Spleen (tissue), 11 donors: ENCODE measurements at regions not wholly inside any gene's neighbourhood (a gene's known extent, or its start where the extent isn't known, plus 50 kb on each side); places are given as distances from the start of the nearest gene placed in this dataset.

Experiments used
- DNase-seq: peaks from one replicate; pipeline ENCODE4 v3.0.0-alpha.2; 2020
- H3K27ac ChIP-seq, 8 donors: fragments of 200-600 bp; sonication (generic) in 7 of 8; 1 replicate in 4 of 8; 2 replicates in 4 of 8; pipeline versions ENCODE4 v1.5.0 to v1.8.0; 2016 to 2021; ENCODE audit warnings: inconsistent platforms in 4 of 8, mild to moderate bottlenecking in 4 of 8, moderate library complexity in 1 of 8
- H3K27me3 ChIP-seq, 7 donors: fragments of 200-600 bp; sonication (generic) in 6 of 7; replicated peaks in 1 of 7; 1 replicate in 4 of 7; 2 replicates in 3 of 7; pipeline versions ENCODE4 v1.5.0 to v1.8.0; 2016 to 2021; ENCODE audit warnings: inconsistent platforms in 3 of 7, mild to moderate bottlenecking in 1 of 7
- H3K36me3 ChIP-seq, 6 donors: fragments of 200-600 bp; sonication (generic) in 5 of 6; 1 replicate in 4 of 6; 2 replicates in 2 of 6; pipeline versions ENCODE4 v1.5.0 to v1.8.0; 2016 to 2021; ENCODE audit warnings: inconsistent platforms in 2 of 6
- H3K4me1 ChIP-seq, 6 donors: fragments of 200-600 bp; sonication (generic) in 5 of 6; 1 replicate in 3 of 6; 2 replicates in 3 of 6; pipeline versions ENCODE4 v1.5.0 to v1.8.0; 2016 to 2021; ENCODE audit warnings: inconsistent platforms in 3 of 6
- H3K4me3 ChIP-seq, 8 donors: fragments of 200-600 bp; sonication (generic) in 7 of 8; 1 replicate in 4 of 8; 2 replicates in 4 of 8; pipeline versions ENCODE4 v1.5.0 to v1.8.0; 2016 to 2021; ENCODE audit warnings: inconsistent platforms in 4 of 8, mild to moderate bottlenecking in 4 of 8, moderate library complexity in 2 of 8
- H3K9me3 ChIP-seq, 8 donors: fragments of 200-600 bp; sonication (generic) in 7 of 8; 1 replicate in 4 of 8; 2 replicates in 4 of 8; pipeline versions ENCODE4 v1.5.0 to v1.8.0; 2016 to 2021; ENCODE audit warnings: inconsistent platforms in 4 of 8
- CTCF ChIP-seq, 11 experiments: fragments of 200-600 bp in 7 of 11; fragments of 450-650 bp in 4 of 11; sonication (generic) in 4 of 11; IDR thresholded peaks in 8 of 11; conservative IDR thresholded peaks in 3 of 11; 1 replicate in 7 of 11; 2 replicates in 4 of 11; pipeline versions ENCODE4 v1.4.0 to v1.8.0; 2016 to 2021; ENCODE audit warnings: antibody characterized with exemption in 11 of 11, inconsistent platforms in 4 of 11, mild to moderate bottlenecking in 1 of 11
- POLR2A ChIP-seq, 3 donors: fragments of 450-650 bp; IDR thresholded peaks; one replicate each; pipeline ENCODE4 v1.5.1; 2017; ENCODE audit warnings: antibody characterized with exemption in 3 of 3, mild to moderate bottlenecking in 1 of 3
- POLR2AphosphoS5 ChIP-seq, 3 donors: sonication (generic); formaldehyde crosslinking; IDR thresholded peaks; one replicate each; pipeline ENCODE4 v1.5.1; 2017; ENCODE audit warnings: antibody characterized with exemption in 3 of 3
- WGBS, 5 donors: extraction: QIAGEN DNeasy Blood & Tissue Kit in 3 of 5; methylation state at CpG; one replicate each; pipeline versions ENCODE4 v1.1.5 to v1.1.7; 2013 to 2018; 5-methylcytosine and 5-hydroxymethylcytosine counted together
- intact Hi-C: fragments of 100-400 bp; cut with DNase I; formaldehyde crosslinking; loops from one replicate; pipeline ENCODE4 v1.15.0; 2023; ENCODE audit warnings: low total_unique reads
- donor health status: healthy with polysubstance abuse.
- donor health status: DM: no; HTN: no; CAD: no; lungs with moderate emphysema.
- donor health status: DM: no; HTN: no; CAD: no.
- donor health status: Bipolar disorder and iron deficiency.
- donor health status: healthy.
- donor health status: DM: no; HTN: no; CAD: no.
- donor health status: DM: yes; HTN: yes; CAD: no.

- Histone ChIP-seq H3K27ac (no peak overlapping the region), H3K36me3 (no peaks in the 10 kb centered on the region), H3K4me3 (no peak overlapping the region), H3K27me3 (no peaks in the 10 kb centered on the region), H3K4me1 (no peaks in the 10 kb centered on the region), H3K9me3 (no peaks in the 10 kb centered on the region)
- no peak for DNase-seq
- intact Hi-C loops, result no loop called here
- TF ChIP-seq CTCF (IDR thresholded peaks at IDR 0.05 in 8 of 11, conservative IDR thresholded peaks at IDR 0.05 in 3 of 11) (no peak), POLR2AphosphoS5 (IDR thresholded peaks at IDR 0.05) (no peak), POLR2A (IDR thresholded peaks at IDR 0.05) (no peak)
- 79 to 88% (median 80%) methylated on average over 3 of the region's 3 CpGs for WGBS, 5 donors
Observed at GRCh38 chr6:51024126-51024525, 205.5 kb downstream of the TFAP2B start.

GRCh38 chr6:51025082-51025777 is 206.6 kb downstream of the TFAP2B start:
- intact Hi-C loops, result no loop called here
- H3K4me3 ChIP-seq, result no peak overlapping the region
- H3K27ac ChIP-seq, result no peak overlapping the region
- no peak for TF ChIP-seq POLR2A (IDR thresholded peaks at IDR 0.05)
- TF ChIP-seq CTCF (IDR thresholded peaks at IDR 0.05 in 8 of 11, conservative IDR thresholded peaks at IDR 0.05 in 3 of 11), result no peak
- no peak for TF ChIP-seq POLR2AphosphoS5 (IDR thresholded peaks at IDR 0.05)
- DNase-seq, result no peak
- 85 to 87% (median 86%) methylated on average over 17 to 18 of the region's 18 CpGs for WGBS, 5 donors
- H3K9me3 ChIP-seq, result no peaks in the 10 kb centered on the region
- H3K36me3 ChIP-seq, result no peaks in the 10 kb centered on the region
- H3K27me3 ChIP-seq, result no peaks in the 10 kb centered on the region
- H3K4me1 ChIP-seq, result no peaks in the 10 kb centered on the region

GRCh38 chr6:51027283-51028065 is 208.8 kb downstream of the TFAP2B start:
- TF ChIP-seq POLR2A (IDR thresholded peaks at IDR 0.05), result no peak
- 61 to 66% (median 63%) methylated on average over 5 of the region's 5 CpGs for WGBS, 5 donors
- intact Hi-C loops, result no loop called here
- Histone ChIP-seq H3K27me3 (no peaks in the 10 kb centered on the region), H3K4me1 (no peaks in the 10 kb centered on the region), H3K4me3 (no peak overlapping the region), H3K27ac (no peak overlapping the region), H3K9me3 (peaks cover 0 to 5% (median 0%) of the 10 kb centered on the region in 8 donors), H3K36me3 (no peaks in the 10 kb centered on the region)
- no peak for DNase-seq

GRCh38 chr6:51028276-51028675 is 209.6 kb downstream of the TFAP2B start:
- no peak for TF ChIP-seq CTCF (IDR thresholded peaks at IDR 0.05 in 8 of 11, conservative IDR thresholded peaks at IDR 0.05 in 3 of 11)
- no peak for TF ChIP-seq POLR2AphosphoS5 (IDR thresholded peaks at IDR 0.05)
- TF ChIP-seq POLR2A (IDR thresholded peaks at IDR 0.05), result no peak
- Histone ChIP-seq H3K27me3 (no peaks in the 10 kb centered on the region), H3K27ac (no peak overlapping the region), H3K4me1 (no peaks in the 10 kb centered on the region), H3K9me3 (peaks cover 0 to 12% (median 2%) of the 10 kb centered on the region in 8 donors), H3K36me3 (no peaks in the 10 kb centered on the region), H3K4me3 (no peak overlapping the region)
- no peak for DNase-seq
- WGBS, 5 donors, result 0 to 2% (median 0%) methylated on average over 1 of the region's 1 CpG
- intact Hi-C loops, result no loop called here
